ENCODE measurements at regions not wholly inside any gene's neighbourhood (a gene's known extent, or its start where the extent isn't known, plus 50 kb on each side); places are given as distances from the start of the nearest gene placed in this dataset.

GRCh38 chr16:10305912-10306311 is 79.9 kb upstream of the ATF7IP2 start:
- Histone ChIP-seq H3K4me2 (ENCODE audit: insufficient read depth in 1 of 2, low read depth in 2 of 2, low read length in 2 of 2) (no peak overlapping the region), H3K27ac (ENCODE audit: low read depth, low read length) (no peak overlapping the region), H3K23ac (ENCODE audit: insufficient read length) (no peak overlapping the region), H2BK120ac (replicated peaks; ENCODE audit: low read depth, low read length) (no peak overlapping the region), H3K9ac (replicated peaks in 1 of 4; ENCODE audit: extremely low read depth in 1 of 4, low read depth in 3 of 4, low read length in 3 of 4) (no peak overlapping the region), H2AFZ (ENCODE audit: low read length) (no peak overlapping the region), H2BK5ac (ENCODE audit: low read depth, low read length) (no peak overlapping the region), H4K20me1 (replicated peaks in 1 of 2; ENCODE audit: control insufficient read depth in 1 of 2, insufficient read depth in 2 of 2, low read length in 2 of 2) (no peaks in the 10 kb centered on the region), H3K4me1 (replicated peaks in 1 of 4; ENCODE audit: control insufficient read depth in 3 of 4, insufficient read depth in 4 of 4, low read length in 3 of 4) (no peaks in the 10 kb centered on the region), H3K18ac (ENCODE audit: extremely low read depth, low read length) (no peak overlapping the region), H3K27me3 (replicated peaks in 1 of 4; ENCODE audit: control insufficient read depth in 3 of 4, extremely low read depth in 1 of 4, insufficient read depth in 3 of 4, low read length in 3 of 4) (no peaks in the 10 kb centered on the region), H4K8ac (ENCODE audit: extremely low read depth, insufficient read depth, low read length) (no peak overlapping the region), H3K4me3 (ENCODE audit: extremely low read depth in 1 of 4, insufficient read depth in 2 of 4, low read depth in 3 of 4, low read length in 4 of 4) (no peak overlapping the region), H3K9me3 (ENCODE audit: insufficient read depth in 2 of 2, low read depth in 1 of 2, low read length in 1 of 2) (no peaks in the 10 kb centered on the region), H2BK15ac (ENCODE audit: low read length) (no peak overlapping the region), H2AK5ac (ENCODE audit: low read depth, low read length) (no peak overlapping the region), H3K14ac (ENCODE audit: insufficient read length) (no peak overlapping the region), H4K91ac (replicated peaks; ENCODE audit: insufficient read length, low read length) (no peak overlapping the region), H2BK20ac (ENCODE audit: low read length) (no peak overlapping the region), H3K36me3 (ENCODE audit: control insufficient read depth in 2 of 4, insufficient read depth in 4 of 4, low read length in 3 of 4) (no peaks in the 10 kb centered on the region), H3K79me2 (ENCODE audit: control insufficient read depth in 1 of 2, insufficient read depth in 2 of 2, low read length in 2 of 2) (no peaks in the 10 kb centered on the region), H3K23me2 (ENCODE audit: low read depth, low read length) (no peaks in the 10 kb centered on the region), H4K5ac (ENCODE audit: insufficient read length, low read depth, low read length) (no peak overlapping the region), H3K4ac (replicated peaks; ENCODE audit: insufficient read length, low read depth, low read length) (no peak overlapping the region), H3K79me1 (ENCODE audit: low read depth, low read length) (no peaks in the 10 kb centered on the region), H3K56ac (replicated peaks; ENCODE audit: insufficient read length, low read depth, low read length) (no peak overlapping the region), H2BK12ac (ENCODE audit: low read depth, low read length) (no peak overlapping the region)
- no peak for DNase-seq (ENCODE audit: low read depth in 1 of 2, low spot score in 2 of 2)
- CTCF ChIA-PET (ENCODE audit: partially characterized antibody): no interaction called here
- no peak for FAIRE-seq
- POLR2A ChIA-PET (ENCODE audit: partially characterized antibody): no interaction called here
- WGBS, 2 experiments (ENCODE audit: extremely low coverage in 1 of 2, insufficient coverage in 1 of 2, insufficient read length in 1 of 2, insufficient replicate concordance in 2 of 2, low coverage in 1 of 2, low lambda C conversion rate in 2 of 2, missing lambda C conversion rate in 1 of 2): 91% methylated on average over 4 of the region's 4 CpGs; no CpG with 5 or more reads in 1 of the 2 experiments
- TF ChIP-seq KDM5A (IDR thresholded peaks at IDR 0.05; ENCODE audit: low read length) (no peak), BCL11A (IDR thresholded peaks at IDR 0.05; ENCODE audit: low read depth in 2 of 2, low read length in 2 of 2) (no peak), SP4 (IDR thresholded peaks at IDR 0.05; ENCODE audit: low read length) (no peak), TBP (IDR thresholded peaks at IDR 0.05; ENCODE audit: low read depth, low read length) (no peak), CTBP2 (IDR thresholded peaks at IDR 0.05; ENCODE audit: borderline replicate concordance, insufficient read depth, insufficient read length, low read length) (no peak), KDM4A (IDR thresholded peaks at IDR 0.05; ENCODE audit: low read depth, low read length, severe bottlenecking) (no peak), GABPA (IDR thresholded peaks at IDR 0.05; ENCODE audit: borderline replicate concordance, insufficient read depth, low read length) (no peak), TAF1 (IDR thresholded peaks at IDR 0.05; ENCODE audit: low read depth, low read length) (no peak), RNF2 (IDR thresholded peaks at IDR 0.05; ENCODE audit: borderline replicate concordance, low read depth, low read length, missing control alignments, poor library complexity, severe bottlenecking) (no peak), SIN3A (conservative IDR thresholded peaks at IDR 0.05 in 1 of 2, IDR thresholded peaks at IDR 0.05 in 1 of 2; ENCODE audit: low read depth in 1 of 2, low read length in 2 of 2) (no peak), SP1 (IDR thresholded peaks at IDR 0.05; ENCODE audit: low read depth, low read length) (no peak), EZH2 (IDR thresholded peaks at IDR 0.05; ENCODE audit: low read depth, low read length, severe bottlenecking) (no peak)

Measured in H1 (cell line).